Coronary artery (tissue), 2 donors: ENCODE measurements at regions not wholly inside any gene's neighbourhood (a gene's known extent, or its start where the extent isn't known, plus 50 kb on each side); places are given as distances from the start of the nearest gene placed in this dataset.

Source experiments
- DNase-seq: peaks from one replicate; pipeline ENCODE4 v3.0.0-alpha.2; 2017; ENCODE audit warnings: low spot score
- H3K27ac ChIP-seq, 2 donors: fragments of 200-600 bp; sonication (generic); one replicate each; pipeline ENCODE4 v1.5.1; 2016 to 2019
- H3K4me3 ChIP-seq: fragments of 200-600 bp; sonication (generic); 2 replicates; pipeline ENCODE4 v1.5.1; 2016; ENCODE audit warnings: mild to moderate bottlenecking, moderate library complexity
- TF ChIP-seq, protein P1 (sequence below): fragments of 200-600 bp; sonication (generic); IDR thresholded peaks from one replicate; pipeline ENCODE4 v1.5.1; 2019; ENCODE audit warnings: antibody characterized with exemption

DNA sequence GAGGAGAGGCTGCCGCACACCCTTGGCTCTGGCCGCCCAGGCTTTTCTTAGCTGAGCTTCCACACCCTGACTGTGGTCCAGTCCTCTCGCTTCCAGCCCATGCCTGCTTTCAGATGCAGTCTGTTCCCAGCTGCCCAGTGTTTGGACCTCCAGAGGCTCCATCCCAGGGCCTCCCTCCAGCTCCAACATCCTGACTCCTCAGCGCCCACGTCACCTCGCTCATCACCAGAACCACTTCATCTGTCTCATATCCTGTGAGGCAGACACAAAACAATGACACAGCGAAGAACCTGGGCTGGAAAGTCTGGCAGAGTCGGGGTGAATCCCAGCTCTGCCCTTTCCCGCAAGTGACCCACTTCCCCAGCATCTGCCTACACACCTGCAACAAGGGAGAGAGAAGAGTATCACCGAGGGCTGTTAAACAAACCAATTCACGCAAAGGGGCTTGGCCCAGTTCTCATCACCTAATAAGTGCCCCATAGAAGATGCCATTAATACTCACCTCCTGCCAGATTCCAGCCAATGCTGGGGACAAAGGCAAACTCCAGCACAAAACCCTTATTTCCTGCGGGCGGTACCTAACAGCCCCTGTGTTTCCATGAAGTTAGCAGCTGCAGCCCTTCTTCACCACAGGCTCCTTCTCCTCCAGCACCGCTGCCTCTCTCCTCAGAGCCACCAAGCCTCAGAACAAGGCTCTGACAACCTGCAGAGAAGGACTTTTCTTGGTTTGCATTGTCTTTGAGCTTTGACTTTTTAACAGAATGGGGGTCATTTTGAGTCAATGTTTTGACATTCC is 133.4 kb upstream of the CDH4 start:
- TF ChIP-seq, protein P1, sequence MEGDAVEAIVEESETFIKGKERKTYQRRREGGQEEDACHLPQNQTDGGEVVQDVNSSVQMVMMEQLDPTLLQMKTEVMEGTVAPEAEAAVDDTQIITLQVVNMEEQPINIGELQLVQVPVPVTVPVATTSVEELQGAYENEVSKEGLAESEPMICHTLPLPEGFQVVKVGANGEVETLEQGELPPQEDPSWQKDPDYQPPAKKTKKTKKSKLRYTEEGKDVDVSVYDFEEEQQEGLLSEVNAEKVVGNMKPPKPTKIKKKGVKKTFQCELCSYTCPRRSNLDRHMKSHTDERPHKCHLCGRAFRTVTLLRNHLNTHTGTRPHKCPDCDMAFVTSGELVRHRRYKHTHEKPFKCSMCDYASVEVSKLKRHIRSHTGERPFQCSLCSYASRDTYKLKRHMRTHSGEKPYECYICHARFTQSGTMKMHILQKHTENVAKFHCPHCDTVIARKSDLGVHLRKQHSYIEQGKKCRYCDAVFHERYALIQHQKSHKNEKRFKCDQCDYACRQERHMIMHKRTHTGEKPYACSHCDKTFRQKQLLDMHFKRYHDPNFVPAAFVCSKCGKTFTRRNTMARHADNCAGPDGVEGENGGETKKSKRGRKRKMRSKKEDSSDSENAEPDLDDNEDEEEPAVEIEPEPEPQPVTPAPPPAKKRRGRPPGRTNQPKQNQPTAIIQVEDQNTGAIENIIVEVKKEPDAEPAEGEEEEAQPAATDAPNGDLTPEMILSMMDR = no peak
- no peak for DNase-seq
- no peak overlapping the region for H3K4me3 ChIP-seq
- H3K27ac ChIP-seq = no peak overlapping the region

DNA sequence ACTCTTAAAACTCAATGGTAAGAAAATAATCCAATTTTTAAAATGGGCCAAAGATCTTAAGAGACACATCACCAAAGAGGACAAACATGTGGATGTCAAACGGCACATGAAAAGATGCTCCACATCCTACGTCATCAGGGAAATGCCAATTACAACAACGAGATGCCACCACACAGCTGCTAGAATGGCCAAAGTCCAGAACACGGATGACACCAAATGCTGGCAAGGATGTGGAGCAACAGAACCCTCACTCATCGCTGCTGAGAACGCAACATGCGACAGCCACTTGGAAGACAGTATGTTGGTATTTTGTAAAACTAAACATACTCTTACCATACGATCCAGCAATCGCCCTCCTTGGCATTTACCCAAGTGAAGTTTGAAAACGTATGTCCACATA is 132.8 kb upstream of the CDH4 start:
- DNase-seq = peak; percentile 16
- Histone ChIP-seq H3K4me3 (no peak overlapping the region), H3K27ac (no peak overlapping the region)
- TF ChIP-seq, protein P1 = no peak

DNA sequence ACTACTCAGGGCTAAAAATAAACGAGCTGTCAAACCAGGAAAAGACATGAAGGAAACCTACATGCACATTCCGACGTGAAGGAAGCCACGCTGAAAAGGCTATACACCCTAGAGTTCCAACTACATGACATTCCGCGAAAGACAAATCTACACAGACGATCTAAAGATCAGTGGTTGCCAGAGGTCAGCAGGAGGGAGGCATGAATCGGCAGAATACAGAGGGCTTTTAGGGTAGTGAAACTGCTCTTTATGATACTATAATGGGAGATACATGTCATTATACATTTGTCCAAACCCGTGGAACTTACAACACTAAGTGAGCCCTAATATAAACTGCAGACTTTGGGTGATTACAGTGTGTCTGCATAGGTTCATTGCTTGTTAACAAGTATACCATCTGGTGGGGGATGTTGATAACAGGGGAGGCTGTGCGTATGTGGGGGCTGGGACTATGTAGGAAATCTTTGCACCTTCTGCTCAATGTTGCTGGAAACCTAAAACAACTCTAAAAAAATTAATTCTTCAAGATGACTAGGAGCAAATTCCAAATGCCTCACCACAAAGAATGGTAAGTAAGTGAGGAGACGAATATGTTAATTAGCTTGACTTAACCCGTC is 132.2 kb upstream of the CDH4 start:
- Histone ChIP-seq H3K4me3 (no peak overlapping the region), H3K27ac (no peak overlapping the region)
- no peak for DNase-seq
- TF ChIP-seq, protein P1 = no peak

DNA sequence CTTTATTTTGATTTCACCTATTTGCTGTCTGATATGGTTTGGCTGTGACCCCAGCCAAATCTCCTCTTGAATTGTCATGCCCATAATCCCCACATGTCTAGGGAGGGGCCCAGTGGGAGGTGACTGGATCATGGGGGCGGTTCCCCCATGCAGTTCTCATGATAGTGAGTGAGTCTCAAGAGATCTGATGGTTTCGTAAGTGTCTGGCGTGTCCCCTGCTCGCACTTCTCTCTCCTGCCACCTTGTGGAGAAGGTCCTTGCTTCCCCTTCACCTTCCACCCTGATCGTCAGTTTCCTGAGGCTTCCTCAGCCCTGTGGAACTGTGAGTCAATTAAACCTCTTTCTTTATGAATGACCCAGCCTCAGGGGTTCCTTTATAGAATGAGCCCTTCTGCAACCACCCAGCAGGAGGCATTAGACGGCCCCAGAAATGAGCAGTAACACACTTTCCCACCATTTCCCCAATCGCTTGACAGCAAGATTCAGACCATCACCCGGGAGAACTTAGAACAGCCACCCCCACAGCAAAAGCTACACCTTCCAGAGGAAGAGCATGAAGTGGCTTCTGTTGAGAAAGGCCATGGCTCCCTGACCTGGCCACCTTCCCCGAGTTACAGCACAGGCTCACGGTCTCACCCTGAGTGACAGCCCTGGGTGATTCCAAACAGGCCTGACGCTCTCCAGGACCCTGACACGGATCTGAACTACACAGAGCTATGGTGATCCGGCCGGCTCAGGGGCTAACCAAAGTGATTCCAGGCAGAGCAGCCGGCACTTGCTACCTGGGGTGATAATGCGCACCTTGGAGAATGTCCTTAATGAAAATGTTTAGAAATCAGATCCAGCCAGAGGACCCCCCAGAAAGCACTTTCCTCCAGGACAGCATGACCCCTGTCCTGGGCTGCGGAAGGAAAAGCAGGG is 131.2 kb upstream of the CDH4 start:
- peak; percentile 49 for DNase-seq
- TF ChIP-seq, protein P1 = no peak
- Histone ChIP-seq H3K4me3 (no peak overlapping the region), H3K27ac (no peak overlapping the region)

DNA sequence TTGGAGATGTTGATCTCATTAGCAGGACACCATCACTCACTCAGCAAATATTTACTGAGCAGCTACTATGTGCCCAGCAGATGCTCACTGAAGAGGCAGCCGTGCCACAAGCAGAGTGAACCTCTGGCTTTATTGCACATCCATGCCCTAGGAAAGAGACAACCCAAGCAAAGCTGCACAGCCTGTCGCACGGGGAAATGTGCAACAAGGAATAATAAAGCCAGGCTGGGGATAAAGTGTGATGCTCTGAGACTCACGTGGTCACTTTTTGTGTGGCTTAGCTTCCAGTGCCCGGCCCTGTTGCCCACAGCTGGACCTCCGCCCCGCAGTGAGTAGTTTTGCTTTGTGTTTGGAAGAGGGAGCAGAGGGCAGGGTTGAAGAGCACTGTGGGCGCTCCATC is 130.4 kb upstream of the CDH4 start:
- no peak overlapping the region for H3K4me3 ChIP-seq
- DNase-seq = no peak
- TF ChIP-seq, protein P1 = no peak
- no peak overlapping the region for H3K27ac ChIP-seq

DNA sequence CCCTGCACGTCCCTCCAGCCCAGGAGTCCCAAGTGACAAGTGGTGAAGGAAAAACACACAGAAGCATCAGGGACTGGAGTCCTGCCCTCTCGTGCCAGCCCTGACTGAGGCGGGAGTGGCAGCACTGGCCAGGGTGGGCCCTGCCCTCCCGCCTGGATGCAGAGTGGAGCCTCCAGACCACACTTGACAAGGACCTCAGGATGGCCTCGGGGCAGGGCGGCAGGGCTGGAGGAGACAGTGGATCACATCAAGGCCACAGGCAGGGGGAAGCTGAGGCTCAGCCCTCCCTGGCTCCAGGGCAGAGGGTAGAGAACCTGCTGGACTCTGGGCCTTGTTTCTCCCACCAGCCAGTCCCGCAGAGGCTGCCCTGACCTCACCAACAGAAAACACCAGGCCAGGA is 128.8 kb upstream of the CDH4 start:
- TF ChIP-seq, protein P1 = no peak
- no peak for DNase-seq
- no peak overlapping the region for H3K27ac ChIP-seq
- H3K4me3 ChIP-seq = no peak overlapping the region
